ENCODE measurements at regions not wholly inside any gene's neighbourhood (a gene's known extent, or its start where the extent isn't known, plus 50 kb on each side); places are given as distances from the start of the nearest gene placed in this dataset.

GRCh38 chr16:87064731-87065445, 252.3 kb downstream of the C16orf95 start:
- Histone ChIP-seq H3K4me3 (ENCODE audit: low read depth, low read length) (peak overlapping the region; percentile 39), H3K9me3 (ENCODE audit: control insufficient read depth, insufficient read depth, low read length) (no peaks in the 10 kb centered on the region), H3K27ac (ENCODE audit: low read depth, low read length) (peak overlapping the region; percentile 78), H3K4me1 (ENCODE audit: control insufficient read depth, insufficient read depth, low read length) (peaks cover 20% of the 10 kb centered on the region), H3K36me3 (ENCODE audit: control insufficient read depth, insufficient read depth, low read length) (no peaks in the 10 kb centered on the region), H3K27me3 (ENCODE audit: control insufficient read depth, insufficient read depth, low read length) (peaks cover 47% of the 10 kb centered on the region)
- 61% methylated on average over 11 of the region's 18 CpGs for WGBS (ENCODE audit: insufficient coverage)
- DNase-seq (ENCODE audit: low read depth in 4 of 6, low spot score in 6 of 6): no peak

- DNase-seq (ENCODE audit: low read depth in 4 of 6, low spot score in 6 of 6): no peak
- WGBS (ENCODE audit: insufficient coverage): 68% methylated on average over 10 of the region's 14 CpGs
- peak overlapping the region; percentile 78 for H3K27ac ChIP-seq (ENCODE audit: low read depth, low read length)
- H3K36me3 ChIP-seq (ENCODE audit: control insufficient read depth, insufficient read depth, low read length): no peaks in the 10 kb centered on the region
- H3K4me3 ChIP-seq (ENCODE audit: low read depth, low read length): peak overlapping the region; percentile 39
- peaks cover 20% of the 10 kb centered on the region for H3K4me1 ChIP-seq (ENCODE audit: control insufficient read depth, insufficient read depth, low read length)
- H3K27me3 ChIP-seq (ENCODE audit: control insufficient read depth, insufficient read depth, low read length): peaks cover 51% of the 10 kb centered on the region
- no peaks in the 10 kb centered on the region for H3K9me3 ChIP-seq (ENCODE audit: control insufficient read depth, insufficient read depth, low read length)
Measured at GRCh38 chr16:87065446-87066132, 251.6 kb downstream of the C16orf95 start.

- peaks cover 20% of the 10 kb centered on the region for H3K4me1 ChIP-seq (ENCODE audit: control insufficient read depth, insufficient read depth, low read length)
- H3K27me3 ChIP-seq (ENCODE audit: control insufficient read depth, insufficient read depth, low read length): peaks cover 52% of the 10 kb centered on the region
- no peak overlapping the region for H3K4me3 ChIP-seq (ENCODE audit: low read depth, low read length)
- no peaks in the 10 kb centered on the region for H3K36me3 ChIP-seq (ENCODE audit: control insufficient read depth, insufficient read depth, low read length)
- H3K9me3 ChIP-seq (ENCODE audit: control insufficient read depth, insufficient read depth, low read length): no peaks in the 10 kb centered on the region
- WGBS (ENCODE audit: insufficient coverage): 80% methylated on average over 23 of the region's 30 CpGs
- peak overlapping the region; percentile 78 for H3K27ac ChIP-seq (ENCODE audit: low read depth, low read length)
- DNase-seq (ENCODE audit: low read depth in 4 of 6, low spot score in 6 of 6): no peak
Measured at GRCh38 chr16:87066133-87067002, 250.8 kb downstream of the C16orf95 start.

- peak overlapping the region; percentile 78 for H3K27ac ChIP-seq (ENCODE audit: low read depth, low read length)
- no peaks in the 10 kb centered on the region for H3K36me3 ChIP-seq (ENCODE audit: control insufficient read depth, insufficient read depth, low read length)
- no peak overlapping the region for H3K4me3 ChIP-seq (ENCODE audit: low read depth, low read length)
- peaks cover 20% of the 10 kb centered on the region for H3K4me1 ChIP-seq (ENCODE audit: control insufficient read depth, insufficient read depth, low read length)
- DNase-seq (ENCODE audit: low read depth in 4 of 6, low spot score in 6 of 6): no peak
- WGBS (ENCODE audit: insufficient coverage): 88% methylated on average over 22 of the region's 24 CpGs
- H3K27me3 ChIP-seq (ENCODE audit: control insufficient read depth, insufficient read depth, low read length): peaks cover 52% of the 10 kb centered on the region
- H3K9me3 ChIP-seq (ENCODE audit: control insufficient read depth, insufficient read depth, low read length): no peaks in the 10 kb centered on the region
Measured at GRCh38 chr16:87067003-87067556, 250.1 kb downstream of the C16orf95 start.

GRCh38 chr16:87067836-87068761, 249.1 kb downstream of the C16orf95 start:
- Histone ChIP-seq H3K36me3 (ENCODE audit: control insufficient read depth, insufficient read depth, low read length) (no peaks in the 10 kb centered on the region), H3K4me3 (ENCODE audit: low read depth, low read length) (no peak overlapping the region), H3K4me1 (ENCODE audit: control insufficient read depth, insufficient read depth, low read length) (peaks cover 20% of the 10 kb centered on the region), H3K27ac (ENCODE audit: low read depth, low read length) (peak overlapping the region; percentile 78), H3K9me3 (ENCODE audit: control insufficient read depth, insufficient read depth, low read length) (no peaks in the 10 kb centered on the region), H3K27me3 (ENCODE audit: control insufficient read depth, insufficient read depth, low read length) (peaks cover 48% of the 10 kb centered on the region)
- WGBS (ENCODE audit: insufficient coverage): 48% methylated on average over 25 of the region's 40 CpGs
- DNase-seq (ENCODE audit: low read depth in 4 of 6, low spot score in 6 of 6): peak in 1 of 6 donors; percentile 42

GRCh38 chr16:87068762-87069150, 248.4 kb downstream of the C16orf95 start:
- WGBS (ENCODE audit: insufficient coverage): 52% methylated on average over 20 of the region's 20 CpGs
- Histone ChIP-seq H3K9me3 (ENCODE audit: control insufficient read depth, insufficient read depth, low read length) (no peaks in the 10 kb centered on the region), H3K36me3 (ENCODE audit: control insufficient read depth, insufficient read depth, low read length) (no peaks in the 10 kb centered on the region), H3K27ac (ENCODE audit: low read depth, low read length) (peak overlapping the region; percentile 78), H3K27me3 (ENCODE audit: control insufficient read depth, insufficient read depth, low read length) (peaks cover 44% of the 10 kb centered on the region), H3K4me3 (ENCODE audit: low read depth, low read length) (no peak overlapping the region), H3K4me1 (ENCODE audit: control insufficient read depth, insufficient read depth, low read length) (peaks cover 20% of the 10 kb centered on the region)
- DNase-seq (ENCODE audit: low read depth in 4 of 6, low spot score in 6 of 6): no peak

GRCh38 chr16:87070657-87071056, 246.5 kb downstream of the C16orf95 start:
- Histone ChIP-seq H3K4me1 (ENCODE audit: control insufficient read depth, insufficient read depth, low read length) (peaks cover 20% of the 10 kb centered on the region), H3K36me3 (ENCODE audit: control insufficient read depth, insufficient read depth, low read length) (no peaks in the 10 kb centered on the region), H3K9me3 (ENCODE audit: control insufficient read depth, insufficient read depth, low read length) (no peaks in the 10 kb centered on the region), H3K4me3 (ENCODE audit: low read depth, low read length) (no peak overlapping the region), H3K27ac (ENCODE audit: low read depth, low read length) (peak overlapping the region; percentile 78), H3K27me3 (ENCODE audit: control insufficient read depth, insufficient read depth, low read length) (peaks cover 32% of the 10 kb centered on the region)
- 92% methylated on average over 9 of the region's 9 CpGs for WGBS (ENCODE audit: insufficient coverage)
- DNase-seq (ENCODE audit: low read depth in 4 of 6, low spot score in 6 of 6): no peak

GRCh38 chr16:87072101-87072500, 245.1 kb downstream of the C16orf95 start:
- peaks cover 19% of the 10 kb centered on the region for H3K4me1 ChIP-seq (ENCODE audit: control insufficient read depth, insufficient read depth, low read length)
- peaks cover 22% of the 10 kb centered on the region for H3K27me3 ChIP-seq (ENCODE audit: control insufficient read depth, insufficient read depth, low read length)
- no peak overlapping the region for H3K4me3 ChIP-seq (ENCODE audit: low read depth, low read length)
- H3K36me3 ChIP-seq (ENCODE audit: control insufficient read depth, insufficient read depth, low read length): no peaks in the 10 kb centered on the region
- 85% methylated on average over 7 of the region's 8 CpGs for WGBS (ENCODE audit: insufficient coverage)
- no peaks in the 10 kb centered on the region for H3K9me3 ChIP-seq (ENCODE audit: control insufficient read depth, insufficient read depth, low read length)
- no peak for DNase-seq (ENCODE audit: low read depth in 4 of 6, low spot score in 6 of 6)
- peak overlapping the region; percentile 57 for H3K27ac ChIP-seq (ENCODE audit: low read depth, low read length)
